Liver (tissue), 8 donors: ENCODE measurements at regions not wholly inside any gene's neighbourhood (a gene's known extent, or its start where the extent isn't known, plus 50 kb on each side); places are given as distances from the start of the nearest gene placed in this dataset.
"Not testable (repeated sequence)": the region's sequence is repeated elsewhere in the genome, so short reads cannot be mapped to it uniquely, and the experiment has no call there.

Experiments
- DNase-seq: peaks from one replicate; pipeline ENCODE4 v3.0.0-alpha.2; 2017; ENCODE audit warnings: low spot score
- H3K27ac ChIP-seq, 2 donors: one replicate each; pipeline ENCODE4 v1.7.0; 2013; ENCODE audit warnings: inconsistent platforms in 2 of 2, low read length in 2 of 2, control low read depth in 1 of 2, low read depth in 1 of 2, mild to moderate bottlenecking in 1 of 2
- H3K27me3 ChIP-seq, 4 donors: one replicate each; pipeline versions ENCODE4 v1.6.1 to v1.7.0; 2013; ENCODE audit warnings: low read length in 3 of 4, inconsistent platforms in 1 of 4, mild to moderate bottlenecking in 1 of 4, moderate library complexity in 1 of 4; ENCODE audit not compliant: control insufficient read depth in 4 of 4, insufficient read depth in 4 of 4
- H3K36me3 ChIP-seq, 4 donors: one replicate each; pipeline versions ENCODE4 v1.6.1 to v1.7.0; 2013; ENCODE audit warnings: low read length in 3 of 4, mild to moderate bottlenecking in 3 of 4, low read depth in 1 of 4, moderate library complexity in 1 of 4; ENCODE audit not compliant: control insufficient read depth in 4 of 4, insufficient read depth in 3 of 4
- H3K4me1 ChIP-seq, 4 donors: one replicate each; pipeline versions ENCODE4 v1.6.1 to v1.7.0; 2013; ENCODE audit warnings: low read length in 3 of 4, mild to moderate bottlenecking in 3 of 4, moderate library complexity in 1 of 4; ENCODE audit not compliant: control insufficient read depth in 4 of 4, insufficient read depth in 4 of 4
- H3K4me3 ChIP-seq, 3 donors: one replicate each; pipeline versions ENCODE4 v1.6.1 to v1.7.0; 2013; ENCODE audit warnings: low read length in 3 of 3, control low read depth in 1 of 3, low read depth in 1 of 3, mild to moderate bottlenecking in 1 of 3
- H3K9ac ChIP-seq, 2 donors: one replicate each; pipeline ENCODE4 v1.7.0; 2013; ENCODE audit warnings: low read length in 2 of 2, mild to moderate bottlenecking in 2 of 2, moderate library complexity in 2 of 2, control low read depth in 1 of 2, low read depth in 1 of 2
- H3K9me3 ChIP-seq, 4 donors: one replicate each; pipeline versions ENCODE4 v1.6.1 to v1.7.0; 2013; ENCODE audit warnings: low read length in 3 of 4; ENCODE audit not compliant: control insufficient read depth in 4 of 4
- ATF3 ChIP-seq: IDR thresholded peaks from 2 replicates; pipeline ENCODE4 v1.6.1; 2016; ENCODE audit warnings: antibody characterized with exemption
- CTCF ChIP-seq: fragments of 150-350 bp; IDR thresholded peaks from 2 replicates; pipeline ENCODE4 v1.5.1; 2017; ENCODE audit warnings: improper control_type of control experiment, low read depth, low read length; ENCODE audit not compliant: missing input control
- EGR1 ChIP-seq, 2 donors: IDR thresholded peaks; 2 replicates each; pipeline ENCODE4 v1.6.1; 2016 to 2018; ENCODE audit warnings: antibody characterized with exemption in 2 of 2, low read depth in 2 of 2
- FOXA1 ChIP-seq: IDR thresholded peaks from 2 replicates; pipeline ENCODE4 v1.6.1; 2016; ENCODE audit warnings: antibody characterized with exemption
- FOXA2 ChIP-seq: IDR thresholded peaks from 2 replicates; pipeline ENCODE4 v1.6.1; 2016; ENCODE audit warnings: antibody characterized with exemption
- GABPA ChIP-seq, 2 donors: IDR thresholded peaks in 1 of 2; conservative IDR thresholded peaks in 1 of 2; 2 replicates each; pipeline ENCODE4 v1.6.1; 2016; ENCODE audit warnings: antibody characterized with exemption in 2 of 2, mild to moderate bottlenecking in 1 of 2, moderate library complexity in 1 of 2
- HNF4A ChIP-seq, 2 donors: conservative IDR thresholded peaks; 2 replicates each; pipeline ENCODE4 v1.6.1; 2016; ENCODE audit warnings: antibody characterized with exemption in 2 of 2, mild to moderate bottlenecking in 2 of 2
- HNF4G ChIP-seq: IDR thresholded peaks from 2 replicates; pipeline ENCODE4 v1.6.1; 2016; ENCODE audit warnings: antibody characterized with exemption
- JUND ChIP-seq, 2 donors: IDR thresholded peaks; 2 replicates each; pipeline ENCODE4 v1.6.1; 2016; ENCODE audit warnings: antibody characterized with exemption in 2 of 2
- MAX ChIP-seq: IDR thresholded peaks from 2 replicates; pipeline ENCODE4 v1.6.1; 2016; ENCODE audit warnings: antibody characterized with exemption
- NR2F2 ChIP-seq: IDR thresholded peaks from 2 replicates; pipeline ENCODE4 v1.6.1; 2016; ENCODE audit warnings: antibody characterized with exemption
- RAD21 ChIP-seq, 2 donors: IDR thresholded peaks; 2 replicates each; pipeline ENCODE4 v1.6.1; 2016; ENCODE audit warnings: antibody characterized with exemption in 2 of 2, mild to moderate bottlenecking in 2 of 2
- RXRA ChIP-seq, 2 donors: IDR thresholded peaks; 2 replicates each; pipeline ENCODE4 v1.6.1; 2017 to 2018; ENCODE audit warnings: antibody characterized with exemption in 2 of 2, mild to moderate bottlenecking in 1 of 2
- SP1 ChIP-seq: IDR thresholded peaks from 2 replicates; pipeline ENCODE4 v1.6.1; 2018; ENCODE audit warnings: antibody characterized with exemption, mild to moderate bottlenecking
- TAF1 ChIP-seq: conservative IDR thresholded peaks from 2 replicates; pipeline ENCODE4 v1.6.1; 2016; ENCODE audit warnings: antibody characterized with exemption, mild to moderate bottlenecking
- YY1 ChIP-seq: IDR thresholded peaks from 2 replicates; pipeline ENCODE4 v1.6.1; 2016; ENCODE audit warnings: antibody characterized with exemption, mild to moderate bottlenecking
- WGBS: extraction: QIAGEN DNeasy Blood & Tissue Kit; methylation state at CpG from one replicate; pipeline ENCODE4 v1.1.7; 2013; 5-methylcytosine and 5-hydroxymethylcytosine counted together
- TF ChIP-seq, protein P1 (sequence below): IDR thresholded peaks from 2 replicates; pipeline ENCODE4 v1.6.1; 2016; ENCODE audit warnings: antibody characterized with exemption, mild to moderate bottlenecking
- donor health status: healthy.
- donor health status: healthy.
- donor health status: healthy.
- donor health status: healthy.
- donor health status: healthy.

DNA sequence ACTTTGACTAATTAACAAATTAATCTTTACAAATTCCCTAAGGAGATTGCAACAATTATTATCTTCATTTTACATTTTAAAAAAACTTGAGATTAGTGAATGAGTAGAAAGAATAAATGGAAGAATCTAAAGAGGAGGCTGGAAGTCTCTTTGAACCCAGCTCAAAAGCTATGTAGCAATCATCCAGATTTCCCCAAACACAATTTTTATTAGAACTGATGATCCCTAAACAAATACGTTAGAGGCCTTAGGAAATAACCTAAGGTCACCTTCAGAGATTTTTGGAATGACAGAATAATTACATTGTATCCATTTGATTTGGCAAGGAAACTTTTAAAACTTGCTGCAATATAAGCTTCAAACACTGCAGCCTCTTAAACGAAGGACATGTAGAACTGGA, 242.4 kb upstream of the LYPLAL1 start:
- H3K4me3 ChIP-seq = no peak overlapping the region
- H3K27me3 ChIP-seq = no peaks in the 10 kb centered on the region
- no peak for TF ChIP-seq SP1
- no peak for TF ChIP-seq GABPA (IDR thresholded peaks at IDR 0.05 in 1 of 2, conservative IDR thresholded peaks at IDR 0.05 in 1 of 2)
- TF ChIP-seq EGR1 (IDR thresholded peaks at IDR 0.05; ENCODE audit: low read depth in 2 of 2) = no peak
- no peak for TF ChIP-seq HNF4G
- TF ChIP-seq JUND (IDR thresholded peaks at IDR 0.05) = no peak
- TF ChIP-seq CTCF = no peak
- no peak for TF ChIP-seq YY1
- no peak for TF ChIP-seq HNF4A (conservative IDR thresholded peaks at IDR 0.05)
- no peak for TF ChIP-seq FOXA1
- TF ChIP-seq NR2F2 = no peak
- TF ChIP-seq FOXA2 = no peak
- no peak for TF ChIP-seq TAF1
- no peak for TF ChIP-seq ATF3
- TF ChIP-seq, protein P1, sequence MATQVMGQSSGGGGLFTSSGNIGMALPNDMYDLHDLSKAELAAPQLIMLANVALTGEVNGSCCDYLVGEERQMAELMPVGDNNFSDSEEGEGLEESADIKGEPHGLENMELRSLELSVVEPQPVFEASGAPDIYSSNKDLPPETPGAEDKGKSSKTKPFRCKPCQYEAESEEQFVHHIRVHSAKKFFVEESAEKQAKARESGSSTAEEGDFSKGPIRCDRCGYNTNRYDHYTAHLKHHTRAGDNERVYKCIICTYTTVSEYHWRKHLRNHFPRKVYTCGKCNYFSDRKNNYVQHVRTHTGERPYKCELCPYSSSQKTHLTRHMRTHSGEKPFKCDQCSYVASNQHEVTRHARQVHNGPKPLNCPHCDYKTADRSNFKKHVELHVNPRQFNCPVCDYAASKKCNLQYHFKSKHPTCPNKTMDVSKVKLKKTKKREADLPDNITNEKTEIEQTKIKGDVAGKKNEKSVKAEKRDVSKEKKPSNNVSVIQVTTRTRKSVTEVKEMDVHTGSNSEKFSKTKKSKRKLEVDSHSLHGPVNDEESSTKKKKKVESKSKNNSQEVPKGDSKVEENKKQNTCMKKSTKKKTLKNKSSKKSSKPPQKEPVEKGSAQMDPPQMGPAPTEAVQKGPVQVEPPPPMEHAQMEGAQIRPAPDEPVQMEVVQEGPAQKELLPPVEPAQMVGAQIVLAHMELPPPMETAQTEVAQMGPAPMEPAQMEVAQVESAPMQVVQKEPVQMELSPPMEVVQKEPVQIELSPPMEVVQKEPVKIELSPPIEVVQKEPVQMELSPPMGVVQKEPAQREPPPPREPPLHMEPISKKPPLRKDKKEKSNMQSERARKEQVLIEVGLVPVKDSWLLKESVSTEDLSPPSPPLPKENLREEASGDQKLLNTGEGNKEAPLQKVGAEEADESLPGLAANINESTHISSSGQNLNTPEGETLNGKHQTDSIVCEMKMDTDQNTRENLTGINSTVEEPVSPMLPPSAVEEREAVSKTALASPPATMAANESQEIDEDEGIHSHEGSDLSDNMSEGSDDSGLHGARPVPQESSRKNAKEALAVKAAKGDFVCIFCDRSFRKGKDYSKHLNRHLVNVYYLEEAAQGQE = no peak
- TF ChIP-seq RAD21 (IDR thresholded peaks at IDR 0.05) = no peak
- no peak for TF ChIP-seq RXRA (IDR thresholded peaks at IDR 0.05)
- TF ChIP-seq MAX = no peak
- no peak overlapping the region for H3K27ac ChIP-seq
- no peaks in the 10 kb centered on the region for H3K4me1 ChIP-seq
- H3K36me3 ChIP-seq = no peaks in the 10 kb centered on the region
- 71% methylated on average over 2 of the region's 2 CpGs for WGBS
- no peak overlapping the region for H3K9ac ChIP-seq
- H3K9me3 ChIP-seq = no peaks in the 10 kb centered on the region
- no peak for DNase-seq

- no peaks in the 10 kb centered on the region for H3K4me1 ChIP-seq
- H3K4me3 ChIP-seq = no peak overlapping the region
- 52% methylated on average over 1 of the region's 1 CpG for WGBS
- TF ChIP-seq FOXA2 = no peak
- TF ChIP-seq HNF4A (conservative IDR thresholded peaks at IDR 0.05) = no peak
- no peak for TF ChIP-seq MAX
- no peak for TF ChIP-seq GABPA (IDR thresholded peaks at IDR 0.05 in 1 of 2, conservative IDR thresholded peaks at IDR 0.05 in 1 of 2)
- TF ChIP-seq, protein P1 = no peak
- DNase-seq = no peak
- H3K36me3 ChIP-seq = no peaks in the 10 kb centered on the region
- H3K9ac ChIP-seq = no peak overlapping the region
- peaks cover 0 to 2% (median 0%) of the 10 kb centered on the region in 4 donors for H3K27me3 ChIP-seq
- no peak overlapping the region for H3K27ac ChIP-seq
- H3K9me3 ChIP-seq = no peaks in the 10 kb centered on the region
Measured at GRCh38 chr1:218933513-218933912, 240.2 kb upstream of the LYPLAL1 start.

GRCh38 chr1:218935408-218935807, 238.3 kb upstream of the LYPLAL1 start:
- not testable (repeated sequence) for DNase-seq, H3K27me3 ChIP-seq, H3K27ac ChIP-seq, H3K9ac ChIP-seq, H3K4me1 ChIP-seq, H3K4me3 ChIP-seq, H3K9me3 ChIP-seq, H3K36me3 ChIP-seq
- 84% methylated on average over 2 of the region's 2 CpGs for WGBS
